ENCODE measurements at regions not wholly inside any gene's neighbourhood (a gene's known extent, or its start where the extent isn't known, plus 50 kb on each side); places are given as distances from the start of the nearest gene placed in this dataset.
"Not testable (repeated sequence)": the region's sequence is repeated elsewhere in the genome, so short reads cannot be mapped to it uniquely, and the experiment has no call there.

- DNase-seq: no peak
Measured at GRCh38 chr3:36077320-36077719, 303.0 kb upstream of the STAC start.

DNA sequence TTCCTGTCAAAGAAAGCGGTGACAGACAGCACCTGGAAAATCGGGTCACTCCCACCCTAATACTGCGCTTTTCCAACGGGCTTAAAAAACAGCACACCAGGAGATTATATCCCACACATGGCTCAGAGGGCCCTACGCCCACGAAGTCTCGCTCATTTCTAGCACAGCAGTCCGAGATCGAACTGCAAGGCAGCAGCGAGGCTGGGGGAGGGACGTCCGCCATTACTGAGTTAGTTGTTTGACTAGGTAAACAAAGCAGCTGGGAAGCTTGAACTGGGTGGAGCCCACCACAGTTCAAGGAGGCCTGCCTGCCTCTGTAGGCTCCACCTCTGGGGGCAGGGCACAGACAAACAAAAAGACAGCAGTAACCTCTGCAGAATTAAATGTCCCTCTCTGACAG lies 297.3 kb upstream of the STAC start:
- not testable (repeated sequence) for DNase-seq

- DNase-seq: no peak
Measured at GRCh38 chr3:36095238-36095637, 285.1 kb upstream of the STAC start.

DNA sequence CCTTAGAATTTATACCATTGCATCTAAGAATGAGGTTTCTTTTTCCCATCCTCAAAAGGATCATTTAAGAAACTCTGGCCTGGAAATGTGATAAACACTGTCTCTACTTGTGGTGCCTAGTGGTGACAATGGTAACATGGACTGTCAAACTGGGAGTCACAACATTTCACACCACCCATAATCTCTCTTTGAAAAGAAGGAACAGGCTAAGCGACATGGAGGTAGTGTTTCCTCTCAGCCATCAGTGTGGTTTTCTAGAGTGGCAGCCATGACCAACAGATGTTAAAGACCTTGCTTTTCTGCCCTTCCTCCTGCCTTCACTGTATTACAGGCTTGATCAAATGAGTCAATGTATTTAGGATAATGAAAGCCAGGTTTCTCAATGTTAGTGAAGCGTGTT lies 283.1 kb upstream of the STAC start:
- no peak for DNase-seq

- no peak for DNase-seq
Measured at GRCh38 chr3:36114353-36114752, 266.0 kb upstream of the STAC start.

- DNase-seq: no peak
Measured at GRCh38 chr3:36124118-36124796, 256.0 kb upstream of the STAC start.

- DNase-seq: no peak
Measured at GRCh38 chr3:36132214-36132613, 248.1 kb upstream of the STAC start.

DNA sequence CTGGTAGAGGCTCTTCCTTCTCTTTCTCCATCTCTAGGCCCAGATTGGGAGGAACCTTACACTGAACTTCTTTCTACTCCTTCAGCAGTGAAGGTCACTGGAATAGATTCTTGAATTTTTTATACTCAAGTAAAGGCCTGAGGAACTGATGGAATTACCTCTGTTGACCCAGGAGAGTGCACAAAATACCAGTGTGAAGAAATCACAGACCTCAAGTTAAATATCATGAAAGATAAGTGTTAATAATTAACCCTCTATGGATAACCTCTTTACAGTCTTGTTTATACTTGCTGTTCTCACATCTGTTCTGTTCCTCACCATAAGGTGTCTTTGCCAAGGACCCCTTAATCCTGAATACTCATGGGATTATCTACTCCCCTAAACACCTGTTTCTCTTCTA lies 244.4 kb upstream of the STAC start:
- DNase-seq: no peak

DNA sequence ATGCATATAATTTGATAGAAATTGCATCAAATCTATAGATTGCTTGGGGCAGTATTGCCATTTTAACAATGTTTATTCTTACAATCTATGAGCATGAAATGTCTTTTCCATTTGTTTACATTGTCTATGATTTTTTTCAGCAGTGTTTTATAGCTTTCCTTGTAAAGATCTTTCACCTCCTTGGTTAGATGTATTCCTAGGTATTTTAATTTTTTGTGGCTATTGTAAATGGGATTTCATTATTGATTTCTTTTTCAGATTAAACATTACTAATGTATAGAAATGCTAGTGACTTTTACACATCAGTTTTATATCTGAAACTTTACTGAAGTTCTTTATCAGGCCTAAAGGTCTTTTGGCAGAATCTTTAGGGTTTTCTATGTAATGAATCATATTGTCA lies 237.6 kb upstream of the STAC start:
- no peak for DNase-seq

- DNase-seq: no peak
Measured at GRCh38 chr3:36146404-36146803, 233.9 kb upstream of the STAC start.

GRCh38 chr3:36147934-36148558 lies 232.3 kb upstream of the STAC start:
- no peak for DNase-seq

GRCh38 chr3:36149447-36149865 lies 230.8 kb upstream of the STAC start:
- no peak for DNase-seq

GRCh38 chr3:36155515-36155914 lies 224.8 kb upstream of the STAC start:
- DNase-seq: no peak

DNA sequence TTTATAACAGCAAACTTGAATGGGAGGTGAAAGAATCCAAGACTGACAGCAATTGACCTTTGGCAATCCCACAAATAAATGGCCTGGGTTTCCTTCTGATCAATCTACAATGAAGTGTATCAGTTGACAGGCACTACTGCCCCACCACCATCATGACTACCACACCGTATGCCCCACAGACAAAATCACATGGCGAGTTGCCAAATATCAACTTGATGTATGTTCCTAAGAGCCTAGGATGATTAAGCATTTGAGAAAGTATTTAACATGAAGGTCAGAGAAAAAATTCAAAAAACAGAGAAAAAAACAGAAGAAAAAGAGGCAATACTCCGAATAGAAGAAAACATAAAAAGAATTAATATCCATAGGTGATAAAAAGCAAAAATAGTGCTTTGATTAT lies 215.9 kb upstream of the STAC start:
- DNase-seq: no peak

DNA sequence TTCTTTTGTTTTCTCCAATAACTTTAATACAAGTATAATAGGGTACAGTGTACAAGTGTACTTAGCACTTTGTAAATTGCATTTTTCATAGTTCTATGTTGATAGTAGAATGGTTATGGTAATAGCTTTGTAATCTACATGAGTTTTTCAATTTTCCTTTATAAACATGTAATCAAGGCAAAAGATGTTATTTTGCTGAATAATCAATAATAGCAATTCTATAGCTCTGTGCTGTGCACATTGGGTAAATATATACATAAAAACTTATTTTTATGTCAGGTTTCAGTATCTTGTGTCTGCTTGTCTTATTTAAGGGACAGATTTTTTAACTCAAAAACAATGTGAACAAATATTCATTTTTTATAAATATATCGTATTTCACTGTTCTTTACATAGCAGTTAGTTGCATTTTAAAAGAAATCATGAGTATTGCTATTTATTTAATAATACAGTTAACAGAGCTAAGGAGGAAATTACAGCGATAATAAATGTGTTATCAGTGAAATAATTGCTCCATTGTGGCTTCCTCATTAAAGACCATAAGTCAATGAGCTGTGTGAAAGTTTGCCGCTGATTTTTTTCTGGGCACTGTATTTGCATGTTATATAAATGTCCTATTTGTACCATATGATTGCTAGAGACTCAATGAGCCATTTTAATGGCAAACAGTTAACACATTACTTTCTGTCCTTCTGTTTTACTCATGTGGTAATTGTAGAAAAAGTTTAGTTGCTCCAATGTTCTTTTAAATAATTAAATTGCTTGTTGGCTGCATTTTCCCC lies 214.6 kb upstream of the STAC start:
- DNase-seq: no peak

- no peak for DNase-seq
Measured at GRCh38 chr3:36166477-36166876, 213.8 kb upstream of the STAC start.

- no peak for DNase-seq
Measured at GRCh38 chr3:36172699-36173098, 207.6 kb upstream of the STAC start.

GRCh38 chr3:36175113-36175812 lies 205.0 kb upstream of the STAC start:
- no peak for DNase-seq

GRCh38 chr3:36175916-36176461 lies 204.3 kb upstream of the STAC start:
- DNase-seq: no peak

DNA sequence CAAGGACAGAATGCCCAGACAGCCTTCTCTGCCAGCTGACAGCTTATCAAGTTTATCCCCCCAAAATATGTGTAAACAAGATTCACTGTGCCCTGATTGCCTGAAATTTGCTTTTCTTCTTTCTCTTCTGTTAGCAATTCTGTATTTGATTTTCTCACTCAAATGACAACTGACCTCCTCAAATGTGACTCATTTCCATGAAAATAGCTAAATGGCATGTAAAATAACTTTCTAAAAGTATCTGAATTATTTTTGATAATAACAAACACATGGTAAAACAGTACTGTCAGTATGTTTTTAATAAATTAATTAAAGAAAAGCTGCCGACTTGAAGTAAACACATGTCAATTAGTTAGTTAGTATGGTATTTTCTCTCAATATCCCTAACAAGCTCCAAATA lies 202.3 kb upstream of the STAC start:
- DNase-seq: no peak

- no peak for DNase-seq
Measured at GRCh38 chr3:36182024-36182423, 198.3 kb upstream of the STAC start.

- DNase-seq: not testable (repeated sequence)
Measured at GRCh38 chr3:36187197-36187596, 193.1 kb upstream of the STAC start.
